ENCODE measurements at regions not wholly inside any gene's neighbourhood (a gene's known extent, or its start where the extent isn't known, plus 50 kb on each side); places are given as distances from the start of the nearest gene placed in this dataset.

DNA sequence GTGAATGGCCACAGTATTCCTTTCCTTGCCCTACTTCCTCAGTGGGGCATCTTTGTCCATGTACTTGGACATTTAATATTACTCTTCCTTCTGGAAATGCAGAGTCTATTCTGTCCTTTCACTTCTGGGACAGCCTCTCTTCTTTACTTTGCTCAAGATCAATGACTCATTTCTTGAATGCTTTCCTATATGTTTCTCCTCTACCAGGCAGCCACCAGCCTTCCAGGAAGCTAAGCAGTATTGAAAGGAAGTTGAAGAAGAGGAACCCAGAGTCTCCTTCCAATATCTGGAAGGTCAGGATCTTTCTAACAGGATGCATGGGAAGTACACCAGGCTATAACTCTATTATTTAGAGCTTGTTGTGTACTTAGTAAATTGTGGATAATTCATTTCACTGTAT, 182.8 kb downstream of the CD47 start:
- Mint-ChIP-seq H3K27me3 (peaks cover 17% of the 10 kb centered on the region), H3K36me3 (no peaks in the 10 kb centered on the region), H3K4me3 (no peak overlapping the region), H3K9me3 (no peaks in the 10 kb centered on the region), H3K4me1 (peaks cover 0 to 14% (median 7%) of the 10 kb centered on the region in 4 donors), H3K27ac (peak overlapping the region in 1 of 3 donors; percentile 40)
- H3K27me3 ChIP-seq (ENCODE audit: control insufficient read depth, insufficient read depth, low read length) = peaks cover 7% of the 10 kb centered on the region
- no peak overlapping the region for H3K4me3 ChIP-seq (ENCODE audit: low read depth, low read length)
- no peaks in the 10 kb centered on the region for H3K9me3 ChIP-seq (ENCODE audit: control insufficient read depth in 2 of 2, low read length in 2 of 2)
- ATAC-seq (ENCODE audit: low read depth in 2 of 2) (no peak), DNase-seq (no peak)
- no peaks in the 10 kb centered on the region for H3K4me1 ChIP-seq (ENCODE audit: control insufficient read depth, insufficient read depth, low read length, poor library complexity, severe bottlenecking)
- no peaks in the 10 kb centered on the region for H3K36me3 ChIP-seq (ENCODE audit: control insufficient read depth, insufficient read depth, low read length)
- no peak overlapping the region for H3K27ac ChIP-seq (ENCODE audit: insufficient read depth, low read length, poor library complexity, severe bottlenecking)

GRCh38 chr3:107904536-107905066, 186.2 kb downstream of the CD47 start:
- Mint-ChIP-seq H3K4me3 (no peak overlapping the region), H3K27ac (no peak overlapping the region), H3K27me3 (peaks cover 39% of the 10 kb centered on the region), H3K9me3 (peaks cover 0 to 4% (median 0%) of the 10 kb centered on the region in 7 donors), H3K36me3 (no peaks in the 10 kb centered on the region), H3K4me1 (no peaks in the 10 kb centered on the region)
- H3K9me3 ChIP-seq (ENCODE audit: control insufficient read depth in 2 of 2, low read length in 2 of 2) = no peaks in the 10 kb centered on the region
- DNase-seq = no peak
- peaks cover 29% of the 10 kb centered on the region for H3K27me3 ChIP-seq (ENCODE audit: control insufficient read depth, insufficient read depth, low read length)
- no peaks in the 10 kb centered on the region for H3K4me1 ChIP-seq (ENCODE audit: control insufficient read depth, insufficient read depth, low read length, poor library complexity, severe bottlenecking)
- no peak for ATAC-seq (ENCODE audit: low read depth in 2 of 2)
- H3K4me3 ChIP-seq (ENCODE audit: low read depth, low read length) = no peak overlapping the region
- no peaks in the 10 kb centered on the region for H3K36me3 ChIP-seq (ENCODE audit: control insufficient read depth, insufficient read depth, low read length)
- H3K27ac ChIP-seq (ENCODE audit: insufficient read depth, low read length, poor library complexity, severe bottlenecking) = no peak overlapping the region

DNA sequence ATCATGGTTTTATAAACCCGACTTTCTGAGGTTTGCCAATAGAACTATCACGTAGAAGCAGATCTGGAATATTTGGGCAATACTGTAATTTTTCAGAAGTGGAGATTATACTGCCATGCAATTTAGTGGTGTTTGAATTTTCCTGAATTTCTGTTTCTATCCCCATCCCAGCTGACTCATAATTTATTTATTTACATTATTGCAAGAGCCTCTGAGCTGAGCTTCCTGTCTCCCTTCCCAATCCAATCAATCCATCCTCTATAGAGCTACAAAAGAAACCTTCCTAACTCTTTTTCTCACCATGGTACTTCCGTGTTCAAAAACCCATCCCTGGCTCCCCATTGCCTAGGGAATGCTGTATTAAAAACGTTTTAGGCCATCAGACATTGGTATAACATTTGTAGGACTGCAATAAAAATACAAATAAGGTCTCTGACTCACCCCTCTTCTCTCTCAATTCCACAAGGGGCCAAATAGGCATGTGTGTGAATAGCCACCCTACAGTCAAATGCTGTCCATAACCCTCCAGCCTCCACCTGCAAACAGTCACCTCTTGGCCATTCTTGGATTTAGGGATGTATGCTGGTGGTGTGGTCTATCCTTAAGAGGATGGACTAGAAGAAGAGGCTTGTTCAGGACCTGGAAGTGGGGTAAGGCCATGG, 190.7 kb downstream of the CD47 start:
- H3K27ac Mint-ChIP-seq = no peak overlapping the region
- peaks cover 47% of the 10 kb centered on the region for H3K27me3 Mint-ChIP-seq
- Histone ChIP-seq H3K4me1 (ENCODE audit: control insufficient read depth, insufficient read depth, low read length, poor library complexity, severe bottlenecking) (no peaks in the 10 kb centered on the region), H3K36me3 (ENCODE audit: control insufficient read depth, insufficient read depth, low read length) (no peaks in the 10 kb centered on the region), H3K27me3 (ENCODE audit: control insufficient read depth, insufficient read depth, low read length) (peaks cover 50% of the 10 kb centered on the region), H3K27ac (ENCODE audit: insufficient read depth, low read length, poor library complexity, severe bottlenecking) (no peak overlapping the region), H3K9me3 (ENCODE audit: control insufficient read depth in 2 of 2, low read length in 2 of 2) (no peaks in the 10 kb centered on the region), H3K4me3 (ENCODE audit: low read depth, low read length) (no peak overlapping the region)
- no peaks in the 10 kb centered on the region for H3K36me3 Mint-ChIP-seq
- ATAC-seq (ENCODE audit: low read depth in 2 of 2) (no peak), DNase-seq (no peak)
- H3K4me1 Mint-ChIP-seq = peaks cover 0 to 2% (median 0%) of the 10 kb centered on the region in 4 donors
- H3K4me3 Mint-ChIP-seq = no peak overlapping the region
- peaks cover 0 to 8% (median 0%) of the 10 kb centered on the region in 7 donors for H3K9me3 Mint-ChIP-seq

DNA sequence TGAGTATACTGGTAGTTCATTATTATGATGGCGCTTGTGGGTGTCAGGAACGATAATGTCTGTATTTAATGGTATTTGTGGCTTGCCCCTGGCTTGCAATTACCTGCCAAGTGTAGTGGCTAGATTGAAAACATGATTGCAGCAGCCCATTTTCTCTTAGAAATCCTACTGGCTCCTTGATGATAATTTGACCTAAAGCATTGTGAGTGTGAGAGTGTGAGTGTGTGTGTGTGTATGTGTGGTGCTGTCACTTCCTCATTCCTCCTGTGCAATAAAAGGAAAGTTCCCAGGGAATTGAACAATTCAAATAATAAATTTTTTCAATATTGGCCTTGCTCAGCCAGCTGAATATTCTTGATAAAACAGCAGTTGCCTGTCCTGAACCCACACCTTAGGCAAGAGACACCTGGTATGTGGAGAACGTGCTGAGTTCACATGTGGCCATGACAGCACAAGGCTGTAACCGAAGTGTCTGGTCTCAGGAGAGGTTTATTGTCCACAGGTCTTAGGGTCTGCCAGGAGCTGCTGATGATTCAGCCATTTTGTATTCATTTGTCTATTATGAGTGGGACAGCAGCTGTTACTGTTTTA, 193.3 kb downstream of the CD47 start:
- Mint-ChIP-seq H3K4me1 (peaks cover 0 to 2% (median 0%) of the 10 kb centered on the region in 4 donors), H3K36me3 (no peaks in the 10 kb centered on the region), H3K4me3 (no peak overlapping the region), H3K27me3 (peaks cover 62% of the 10 kb centered on the region), H3K9me3 (peaks cover 0 to 7% (median 0%) of the 10 kb centered on the region in 7 donors), H3K27ac (no peak overlapping the region)
- no peak for DNase-seq
- no peaks in the 10 kb centered on the region for H3K36me3 ChIP-seq (ENCODE audit: control insufficient read depth, insufficient read depth, low read length)
- H3K27me3 ChIP-seq (ENCODE audit: control insufficient read depth, insufficient read depth, low read length) = peaks cover 57% of the 10 kb centered on the region
- H3K27ac ChIP-seq (ENCODE audit: insufficient read depth, low read length, poor library complexity, severe bottlenecking) = no peak overlapping the region
- H3K4me1 ChIP-seq (ENCODE audit: control insufficient read depth, insufficient read depth, low read length, poor library complexity, severe bottlenecking) = no peaks in the 10 kb centered on the region
- no peak for ATAC-seq (ENCODE audit: low read depth in 2 of 2)
- no peaks in the 10 kb centered on the region for H3K9me3 ChIP-seq (ENCODE audit: control insufficient read depth in 2 of 2, low read length in 2 of 2)
- H3K4me3 ChIP-seq (ENCODE audit: low read depth, low read length) = no peak overlapping the region

DNA sequence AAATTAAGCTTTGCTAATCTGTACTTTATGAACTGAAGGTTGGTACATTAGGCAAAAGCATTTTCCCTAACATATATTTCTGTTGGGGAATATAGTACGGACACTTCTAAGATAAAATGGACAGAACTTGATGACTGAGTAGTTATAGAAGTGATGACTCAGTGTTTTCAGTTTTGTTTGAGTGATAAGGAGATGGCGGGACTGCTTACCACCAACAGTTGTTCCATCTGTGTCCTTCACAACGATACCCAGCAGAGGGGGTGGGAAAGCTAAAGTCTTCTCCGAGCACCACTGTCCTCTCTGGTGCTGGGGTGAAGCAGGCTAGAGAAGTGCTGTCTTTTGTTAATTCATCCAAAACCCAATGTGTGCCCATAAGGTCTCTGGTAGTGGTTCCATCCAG, 195.8 kb downstream of the CD47 start:
- ATAC-seq (ENCODE audit: low read depth in 2 of 2) (no peak), DNase-seq (no peak)
- Histone ChIP-seq H3K27ac (ENCODE audit: insufficient read depth, low read length, poor library complexity, severe bottlenecking) (no peak overlapping the region), H3K9me3 (ENCODE audit: control insufficient read depth in 2 of 2, low read length in 2 of 2) (no peaks in the 10 kb centered on the region), H3K4me1 (ENCODE audit: control insufficient read depth, insufficient read depth, low read length, poor library complexity, severe bottlenecking) (no peaks in the 10 kb centered on the region), H3K27me3 (ENCODE audit: control insufficient read depth, insufficient read depth, low read length) (peaks cover 43% of the 10 kb centered on the region), H3K4me3 (ENCODE audit: low read depth, low read length) (no peak overlapping the region), H3K36me3 (ENCODE audit: control insufficient read depth, insufficient read depth, low read length) (no peaks in the 10 kb centered on the region)
- no peaks in the 10 kb centered on the region for H3K36me3 Mint-ChIP-seq
- no peak overlapping the region for H3K27ac Mint-ChIP-seq
- no peak overlapping the region for H3K4me3 Mint-ChIP-seq
- H3K27me3 Mint-ChIP-seq = peaks cover 49% of the 10 kb centered on the region
- H3K9me3 Mint-ChIP-seq = peaks cover 0 to 5% (median 0%) of the 10 kb centered on the region in 7 donors
- H3K4me1 Mint-ChIP-seq = peaks cover 0 to 2% (median 0%) of the 10 kb centered on the region in 4 donors

GRCh38 chr3:107892955-107893624, 197.7 kb downstream of the CD47 start:
- Histone ChIP-seq H3K27ac (ENCODE audit: insufficient read depth, low read length, poor library complexity, severe bottlenecking) (no peak overlapping the region), H3K4me1 (ENCODE audit: control insufficient read depth, insufficient read depth, low read length, poor library complexity, severe bottlenecking) (no peaks in the 10 kb centered on the region), H3K27me3 (ENCODE audit: control insufficient read depth, insufficient read depth, low read length) (peaks cover 35% of the 10 kb centered on the region), H3K36me3 (ENCODE audit: control insufficient read depth, insufficient read depth, low read length) (no peaks in the 10 kb centered on the region), H3K4me3 (ENCODE audit: low read depth, low read length) (no peak overlapping the region), H3K9me3 (ENCODE audit: control insufficient read depth in 2 of 2, low read length in 2 of 2) (peaks cover 0 to 5% of the 10 kb centered on the region in 2 experiments)
- Mint-ChIP-seq H3K4me3 (no peak overlapping the region), H3K4me1 (peaks cover 0 to 2% (median 0%) of the 10 kb centered on the region in 4 donors), H3K27me3 (peaks cover 44% of the 10 kb centered on the region), H3K9me3 (peaks cover 0 to 5% (median 0%) of the 10 kb centered on the region in 7 donors), H3K36me3 (no peaks in the 10 kb centered on the region), H3K27ac (no peak overlapping the region)
- no peak for DNase-seq
- no peak for ATAC-seq (ENCODE audit: low read depth in 2 of 2)

DNA sequence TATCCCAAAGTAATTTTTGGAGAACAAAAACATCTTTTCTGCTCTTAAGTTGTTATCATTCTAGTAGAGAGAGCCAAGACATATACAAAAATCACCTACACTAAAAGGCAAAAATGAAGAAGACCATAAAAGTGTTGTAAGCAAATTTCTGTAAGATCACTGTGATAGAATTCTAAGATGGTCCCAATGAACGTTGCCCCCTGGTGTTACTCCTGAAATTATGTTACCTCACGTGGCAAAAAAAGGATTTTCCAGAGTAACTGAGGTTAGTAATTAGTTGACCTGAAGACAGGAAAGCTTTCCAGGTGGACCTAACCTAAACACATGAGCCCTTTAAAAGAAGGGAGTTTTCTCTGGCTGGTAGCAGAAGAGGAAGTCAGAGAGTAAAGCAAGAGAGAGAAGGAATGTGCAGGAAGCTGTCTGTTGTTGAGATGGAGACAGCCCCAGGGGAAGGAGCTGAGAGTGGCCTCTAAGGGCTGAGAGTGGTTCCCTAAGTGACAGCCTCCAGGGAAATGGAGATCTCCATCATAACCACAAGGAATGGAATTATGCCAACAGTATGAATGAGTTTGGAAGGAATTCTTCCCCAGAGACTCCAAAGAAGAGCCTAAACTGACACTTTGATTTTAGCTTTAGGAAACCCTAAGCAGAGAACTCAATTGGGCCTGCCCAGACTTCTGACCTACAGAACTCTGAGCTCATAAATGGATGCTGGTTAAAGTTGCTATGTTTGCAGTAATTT, 205.9 kb downstream of the CD47 start:
- ATAC-seq (ENCODE audit: low read depth in 2 of 2) (no peak), DNase-seq (no peak)
- H3K27ac ChIP-seq (ENCODE audit: insufficient read depth, low read length, poor library complexity, severe bottlenecking) = no peak overlapping the region
- H3K4me1 ChIP-seq (ENCODE audit: control insufficient read depth, insufficient read depth, low read length, poor library complexity, severe bottlenecking) = no peaks in the 10 kb centered on the region
- peaks cover 0 to 2% (median 0%) of the 10 kb centered on the region in 7 donors for H3K9me3 Mint-ChIP-seq
- H3K27me3 ChIP-seq (ENCODE audit: control insufficient read depth, insufficient read depth, low read length) = peaks cover 2% of the 10 kb centered on the region
- H3K4me1 Mint-ChIP-seq = no peaks in the 10 kb centered on the region
- no peak overlapping the region for H3K27ac Mint-ChIP-seq
- H3K9me3 ChIP-seq (ENCODE audit: control insufficient read depth in 2 of 2, low read length in 2 of 2) = peaks cover 0 to 5% of the 10 kb centered on the region in 2 experiments
- no peak overlapping the region for H3K4me3 Mint-ChIP-seq
- H3K4me3 ChIP-seq (ENCODE audit: low read depth, low read length) = no peak overlapping the region
- no peaks in the 10 kb centered on the region for H3K27me3 Mint-ChIP-seq
- H3K36me3 Mint-ChIP-seq = no peaks in the 10 kb centered on the region
- H3K36me3 ChIP-seq (ENCODE audit: control insufficient read depth, insufficient read depth, low read length) = no peaks in the 10 kb centered on the region

All from CD4-positive, CD25-positive, alpha-beta regulatory T cell (primary cell).